ENCODE measurements at regions not wholly inside any gene's neighbourhood (a gene's known extent, or its start where the extent isn't known, plus 50 kb on each side); places are given as distances from the start of the nearest gene placed in this dataset.

DNA sequence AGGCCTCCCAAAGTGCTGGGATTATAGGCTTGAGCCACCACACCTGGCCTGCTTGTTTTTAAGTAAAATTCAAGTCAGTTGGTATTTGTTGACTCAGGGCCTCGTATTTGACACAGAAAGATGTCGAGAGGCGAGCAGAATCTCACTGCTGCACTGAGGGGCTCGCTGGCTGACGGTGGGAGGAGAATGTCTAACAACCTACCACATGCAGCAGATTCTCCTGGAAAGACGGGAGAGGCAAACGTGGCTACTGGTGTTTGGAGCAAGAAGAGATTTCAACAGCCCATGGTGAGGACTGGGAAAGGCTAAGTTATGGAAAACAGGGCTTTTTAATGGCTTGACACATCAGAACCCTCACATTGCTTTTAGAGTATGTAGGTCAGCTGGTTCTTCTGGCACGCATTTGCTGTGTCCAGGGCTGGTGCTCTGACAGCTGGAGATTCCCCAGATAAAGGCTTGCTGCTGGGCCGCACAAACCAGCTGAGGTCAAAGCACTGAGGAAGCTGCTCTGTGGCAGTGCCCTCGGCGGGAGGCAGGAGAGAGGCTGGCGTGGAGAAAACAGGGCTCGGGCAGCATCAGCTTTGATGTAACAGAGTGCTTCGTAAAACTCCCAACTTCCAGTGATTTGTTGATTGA lies 84.2 kb upstream of the FRMD1 start:
- Histone ChIP-seq H3K9me1 (ENCODE audit: control insufficient read depth, insufficient read depth, low read length) (no peaks in the 10 kb centered on the region), H3K4me1 (replicated peaks in 1 of 2; ENCODE audit: control insufficient read depth in 2 of 2, insufficient read depth in 2 of 2, low read length in 2 of 2) (peaks cover 0 to 3% of the 10 kb centered on the region in 2 experiments; a peak in 1 of 5 replicates), H4K20me1 (replicated peaks; ENCODE audit: control insufficient read depth, insufficient read depth, low read length) (peaks cover 3% of the 10 kb centered on the region; the same call in 1 of the 2 replicates), H3K9me3 (replicated peaks; ENCODE audit: control insufficient read depth, insufficient read depth, low read depth, low read length) (no peaks in the 10 kb centered on the region), H3K4me3 (no peak overlapping the region), H3K27me3 (ENCODE audit: control insufficient read depth in 2 of 2, insufficient read depth in 2 of 2, low read length in 2 of 2) (peaks cover 40 to 74% of the 10 kb centered on the region in 2 experiments), H3K9ac (ENCODE audit: insufficient read depth in 1 of 2, low read depth in 2 of 2, low read length in 2 of 2) (no peak overlapping the region; a peak in 1 of 4 replicates), H3K79me2 (ENCODE audit: control insufficient read depth, insufficient read depth, low read length) (no peaks in the 10 kb centered on the region), H2AFZ (ENCODE audit: low read depth, low read length) (no peak overlapping the region), H3K4me2 (ENCODE audit: insufficient read depth, low read length) (no peak overlapping the region), H3K36me3 (ENCODE audit: control insufficient read depth, insufficient read depth, low read length) (no peaks in the 10 kb centered on the region), H3K27ac (ENCODE audit: extremely low read depth, low read depth, low read length) (no peak overlapping the region)
- DNase-seq (ENCODE audit: extremely low read depth in 1 of 4, low spot score in 3 of 4) (no peak), ATAC-seq (no peak), FAIRE-seq (no peak)
- in situ Hi-C loops (cut with MboI) = no loop called here
- TF ChIP-seq, protein P1, sequence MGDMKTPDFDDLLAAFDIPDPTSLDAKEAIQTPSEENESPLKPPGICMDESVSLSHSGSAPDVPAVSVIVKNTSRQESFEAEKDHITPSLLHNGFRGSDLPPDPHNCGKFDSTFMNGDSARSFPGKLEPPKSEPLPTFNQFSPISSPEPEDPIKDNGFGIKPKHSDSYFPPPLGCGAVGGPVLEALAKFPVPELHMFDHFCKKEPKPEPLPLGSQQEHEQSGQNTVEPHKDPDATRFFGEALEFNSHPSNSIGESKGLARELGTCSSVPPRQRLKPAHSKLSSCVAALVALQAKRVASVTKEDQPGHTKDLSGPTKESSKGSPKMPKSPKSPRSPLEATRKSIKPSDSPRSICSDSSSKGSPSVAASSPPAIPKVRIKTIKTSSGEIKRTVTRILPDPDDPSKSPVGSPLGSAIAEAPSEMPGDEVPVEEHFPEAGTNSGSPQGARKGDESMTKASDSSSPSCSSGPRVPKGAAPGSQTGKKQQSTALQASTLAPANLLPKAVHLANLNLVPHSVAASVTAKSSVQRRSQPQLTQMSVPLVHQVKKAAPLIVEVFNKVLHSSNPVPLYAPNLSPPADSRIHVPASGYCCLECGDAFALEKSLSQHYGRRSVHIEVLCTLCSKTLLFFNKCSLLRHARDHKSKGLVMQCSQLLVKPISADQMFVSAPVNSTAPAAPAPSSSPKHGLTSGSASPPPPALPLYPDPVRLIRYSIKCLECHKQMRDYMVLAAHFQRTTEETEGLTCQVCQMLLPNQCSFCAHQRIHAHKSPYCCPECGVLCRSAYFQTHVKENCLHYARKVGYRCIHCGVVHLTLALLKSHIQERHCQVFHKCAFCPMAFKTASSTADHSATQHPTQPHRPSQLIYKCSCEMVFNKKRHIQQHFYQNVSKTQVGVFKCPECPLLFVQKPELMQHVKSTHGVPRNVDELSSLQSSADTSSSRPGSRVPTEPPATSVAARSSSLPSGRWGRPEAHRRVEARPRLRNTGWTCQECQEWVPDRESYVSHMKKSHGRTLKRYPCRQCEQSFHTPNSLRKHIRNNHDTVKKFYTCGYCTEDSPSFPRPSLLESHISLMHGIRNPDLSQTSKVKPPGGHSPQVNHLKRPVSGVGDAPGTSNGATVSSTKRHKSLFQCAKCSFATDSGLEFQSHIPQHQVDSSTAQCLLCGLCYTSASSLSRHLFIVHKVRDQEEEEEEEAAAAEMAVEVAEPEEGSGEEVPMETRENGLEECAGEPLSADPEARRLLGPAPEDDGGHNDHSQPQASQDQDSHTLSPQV (IDR thresholded peaks at IDR 0.05) = no peak
- no peak for TF ChIP-seq MYC (IDR thresholded peaks at IDR 0.05; ENCODE audit: low read depth, low read length)
- no peak for TF ChIP-seq MYC (CRISPR knock-in tag; IDR thresholded peaks at IDR 0.05; ENCODE audit: borderline replicate concordance, low read depth)
- no peak for TF ChIP-seq SRSF7 (optimal IDR thresholded peaks at IDR 0.05; ENCODE audit: low read depth, low read length)
- no peak for TF ChIP-seq BRD9 (IDR thresholded peaks at IDR 0.05; ENCODE audit: low read depth, partially characterized antibody)
- no peak for TF ChIP-seq GTF2E2 (tag; IDR thresholded peaks at IDR 0.05)
- no peak for TF ChIP-seq HNRNPL (IDR thresholded peaks at IDR 0.05; ENCODE audit: low read depth, low read length)
- no peak for TF ChIP-seq PHF8 (IDR thresholded peaks at IDR 0.05; ENCODE audit: borderline replicate concordance, low read length)
- no peak for TF ChIP-seq DMBX1 (CRISPR knock-in tag; IDR thresholded peaks at IDR 0.05; ENCODE audit: borderline replicate concordance)
- TF ChIP-seq HOXB6 (CRISPR knock-in tag; IDR thresholded peaks at IDR 0.05; ENCODE audit: borderline replicate concordance) = no peak
- TF ChIP-seq SNRNP70 (optimal IDR thresholded peaks at IDR 0.05; ENCODE audit: low read depth, low read length) = no peak
- no peak for TF ChIP-seq TAF7 (tag; IDR thresholded peaks at IDR 0.05)
- TF ChIP-seq NELFE (IDR thresholded peaks at IDR 0.05; ENCODE audit: insufficient read depth, insufficient read length) = no peak
- intact Hi-C loops (cut with micrococcal nuclease) = no loop called here
- ChIA-PET POLR2A (interaction anchor here (1.2 kb wide), 1 partner anchor 11 kb away, joined by 3 read pairs; no protein-coding TSS in a partner anchor), CTCF (ENCODE audit: low intra/inter-chr PET ratio) (no interaction called here)
- no TSS peak for BruUV-seq (replicated peaks)
- WGBS (ENCODE audit: insufficient coverage, low coverage, missing lambda C conversion rate) = under 1% methylated on average over 14 of the region's 14 CpGs
